ENCODE measurements at regions not wholly inside any gene's neighbourhood (a gene's known extent, or its start where the extent isn't known, plus 50 kb on each side); places are given as distances from the start of the nearest gene placed in this dataset.

DNA sequence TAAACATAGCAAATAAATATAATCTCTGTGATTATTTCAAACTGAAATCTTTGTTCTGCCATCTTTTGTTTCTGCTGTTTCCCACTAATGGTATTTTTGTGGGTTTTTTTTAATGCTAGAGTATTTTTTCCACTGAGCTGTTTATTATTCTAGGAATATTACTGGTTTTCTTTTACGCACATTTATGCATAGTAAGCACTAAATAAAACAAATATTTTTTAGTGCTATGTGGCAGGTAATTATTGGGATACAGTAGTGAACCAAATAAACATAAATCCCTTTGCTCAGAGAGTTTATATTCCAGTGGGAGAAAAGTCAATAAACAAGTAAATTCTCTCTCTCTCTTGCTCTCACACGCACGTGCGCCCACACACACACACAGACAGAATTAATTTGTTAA lies 397.4 kb downstream of the PRDM5 start:
- no peak for DNase-seq (ENCODE audit: low spot score in 2 of 2, unreplicated experiment in 2 of 2)
- TF ChIP-seq CTCF (IDR thresholded peaks at IDR 0.05; ENCODE audit: unreplicated experiment): no peak
- H3K27me3 Mint-ChIP-seq (ENCODE audit: low read depth): no peaks in the 10 kb centered on the region
- H3K9me3 Mint-ChIP-seq: peaks cover 18% of the 10 kb centered on the region
- peaks cover 3% of the 10 kb centered on the region for H3K36me3 Mint-ChIP-seq
- no peaks in the 10 kb centered on the region for H3K4me1 Mint-ChIP-seq
- no peak overlapping the region for H3K27ac Mint-ChIP-seq
- no peak overlapping the region for H3K4me3 Mint-ChIP-seq

- H3K4me1 Mint-ChIP-seq: no peaks in the 10 kb centered on the region
- H3K27ac Mint-ChIP-seq: no peak overlapping the region
- no peak for DNase-seq (ENCODE audit: low spot score in 2 of 2, unreplicated experiment in 2 of 2)
- no peak for TF ChIP-seq CTCF (IDR thresholded peaks at IDR 0.05; ENCODE audit: unreplicated experiment)
- peaks cover 3% of the 10 kb centered on the region for H3K36me3 Mint-ChIP-seq
- H3K9me3 Mint-ChIP-seq: peaks cover 18% of the 10 kb centered on the region
- H3K27me3 Mint-ChIP-seq (ENCODE audit: low read depth): no peaks in the 10 kb centered on the region
- no peak overlapping the region for H3K4me3 Mint-ChIP-seq
Observed at GRCh38 chr4:120524237-120524636, 398.3 kb downstream of the PRDM5 start.

- no peak for DNase-seq (ENCODE audit: low spot score in 2 of 2, unreplicated experiment in 2 of 2)
- TF ChIP-seq CTCF (IDR thresholded peaks at IDR 0.05; ENCODE audit: unreplicated experiment): no peak
- Mint-ChIP-seq H3K27me3 (ENCODE audit: low read depth) (no peaks in the 10 kb centered on the region), H3K27ac (no peak overlapping the region), H3K4me1 (no peaks in the 10 kb centered on the region), H3K9me3 (peaks cover 13% of the 10 kb centered on the region), H3K4me3 (no peak overlapping the region), H3K36me3 (peaks cover 3% of the 10 kb centered on the region)
Observed at GRCh38 chr4:120520761-120521160, 401.8 kb downstream of the PRDM5 start.

GRCh38 chr4:120517966-120518365 lies 404.6 kb downstream of the PRDM5 start:
- H3K27ac Mint-ChIP-seq: no peak overlapping the region
- peaks cover 27% of the 10 kb centered on the region for H3K9me3 Mint-ChIP-seq
- no peak overlapping the region for H3K4me3 Mint-ChIP-seq
- no peaks in the 10 kb centered on the region for H3K27me3 Mint-ChIP-seq (ENCODE audit: low read depth)
- no peak for TF ChIP-seq CTCF (IDR thresholded peaks at IDR 0.05; ENCODE audit: unreplicated experiment)
- no peaks in the 10 kb centered on the region for H3K4me1 Mint-ChIP-seq
- peaks cover 3% of the 10 kb centered on the region for H3K36me3 Mint-ChIP-seq
- DNase-seq (ENCODE audit: low spot score in 2 of 2, unreplicated experiment in 2 of 2): no peak

- no peak overlapping the region for H3K4me3 Mint-ChIP-seq
- no peak overlapping the region for H3K27ac Mint-ChIP-seq
- peaks cover 43% of the 10 kb centered on the region for H3K9me3 Mint-ChIP-seq
- no peaks in the 10 kb centered on the region for H3K4me1 Mint-ChIP-seq
- H3K36me3 Mint-ChIP-seq: peaks cover 7% of the 10 kb centered on the region
- TF ChIP-seq CTCF (IDR thresholded peaks at IDR 0.05; ENCODE audit: unreplicated experiment): no peak
- H3K27me3 Mint-ChIP-seq (ENCODE audit: low read depth): no peaks in the 10 kb centered on the region
- DNase-seq (ENCODE audit: low spot score in 2 of 2, unreplicated experiment in 2 of 2): no peak
Observed at GRCh38 chr4:120509719-120510118, 412.8 kb downstream of the PRDM5 start.

DNA sequence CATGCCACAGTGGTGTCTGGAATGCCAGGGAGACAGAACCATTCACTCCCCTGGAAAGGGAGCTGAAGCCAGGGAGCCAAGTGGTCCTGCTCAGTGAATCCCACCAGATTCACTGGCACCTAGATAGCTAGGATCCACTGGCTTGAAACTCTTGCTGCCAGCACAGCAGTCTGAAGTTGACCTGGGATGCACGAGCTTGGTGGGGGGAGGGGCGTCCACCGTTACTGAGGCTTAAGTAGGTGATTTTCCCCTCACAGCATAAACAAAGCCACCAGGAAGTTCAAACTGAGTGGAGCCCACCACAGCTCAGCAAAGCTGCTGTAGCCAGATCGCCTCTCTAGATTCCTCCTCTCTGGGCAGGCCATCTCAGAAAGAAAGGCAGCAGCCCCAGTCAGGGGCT lies 413.3 kb downstream of the PRDM5 start:
- H3K9me3 Mint-ChIP-seq: peaks cover 40% of the 10 kb centered on the region
- H3K27ac Mint-ChIP-seq: no peak overlapping the region
- TF ChIP-seq CTCF (IDR thresholded peaks at IDR 0.05; ENCODE audit: unreplicated experiment): no peak
- H3K27me3 Mint-ChIP-seq (ENCODE audit: low read depth): no peaks in the 10 kb centered on the region
- no peaks in the 10 kb centered on the region for H3K4me1 Mint-ChIP-seq
- peaks cover 7% of the 10 kb centered on the region for H3K36me3 Mint-ChIP-seq
- no peak for DNase-seq (ENCODE audit: low spot score in 2 of 2, unreplicated experiment in 2 of 2)
- H3K4me3 Mint-ChIP-seq: no peak overlapping the region
